CD4-positive, CD25-positive, alpha-beta regulatory T cell (primary cell): ENCODE measurements at regions not wholly inside any gene's neighbourhood (a gene's known extent, or its start where the extent isn't known, plus 50 kb on each side); places are given as distances from the start of the nearest gene placed in this dataset.

Experiments used
- ATAC-seq, 2 donors: fragments of 150-1000 bp; cut with Tn5 transposase; one replicate each; pipeline ENCODE4 v1.10.0; 2021; ENCODE audit warnings: low read depth in 2 of 2, moderate number of reproducible peaks in 2 of 2, moderate library complexity in 1 of 2
- DNase-seq, 3 donors: peaks; one replicate each; pipeline versions ENCODE4 v3.0.0 to v3.0.0-alpha.2; 2012 to 2022; ENCODE audit warnings: mixed read lengths in 1 of 3
- H3K27ac ChIP-seq: one replicate; pipeline ENCODE4 v1.7.0; 2013; ENCODE audit warnings: mild to moderate bottlenecking, low read length; ENCODE audit not compliant: insufficient read depth, poor library complexity, severe bottlenecking
- H3K27me3 ChIP-seq: one replicate; pipeline ENCODE4 v1.7.0; 2013; ENCODE audit warnings: low read length; ENCODE audit not compliant: control insufficient read depth, insufficient read depth
- H3K36me3 ChIP-seq: one replicate; pipeline ENCODE4 v1.7.0; 2013; ENCODE audit warnings: mild to moderate bottlenecking, low read length, moderate library complexity; ENCODE audit not compliant: control insufficient read depth, insufficient read depth
- H3K4me1 ChIP-seq: 2 replicates; pipeline ENCODE4 v1.7.0; 2013; ENCODE audit warnings: mild to moderate bottlenecking, low read length; ENCODE audit not compliant: insufficient read depth, control insufficient read depth, poor library complexity, severe bottlenecking
- H3K4me3 ChIP-seq: one replicate; pipeline ENCODE4 v1.7.0; 2013; ENCODE audit warnings: low read depth, mild to moderate bottlenecking, low read length, moderate library complexity
- H3K9me3 ChIP-seq, 2 experiments: 1 replicate in 1 of 2; 2 replicates in 1 of 2; pipeline ENCODE4 v1.7.0; 2013; ENCODE audit warnings: low read length in 2 of 2, mild to moderate bottlenecking in 1 of 2, moderate library complexity in 1 of 2; ENCODE audit not compliant: control insufficient read depth in 2 of 2
- H3K27ac Mint-ChIP-seq, 3 donors: one replicate each; pipeline ENCODE4 v1.8.0; 2020 to 2022; ENCODE audit warnings: mild to moderate bottlenecking in 3 of 3, mixed read lengths in 3 of 3, moderate library complexity in 2 of 3
- H3K27me3 Mint-ChIP-seq: one replicate; pipeline ENCODE4 v1.8.0; 2022; ENCODE audit warnings: mild to moderate bottlenecking, mixed read lengths
- H3K36me3 Mint-ChIP-seq: one replicate; pipeline ENCODE4 v1.8.0; 2020; ENCODE audit warnings: mixed read lengths
- H3K4me1 Mint-ChIP-seq, 4 donors: one replicate each; pipeline ENCODE4 v1.8.0; 2020 to 2022; ENCODE audit warnings: mixed read lengths in 4 of 4, mild to moderate bottlenecking in 1 of 4
- H3K4me3 Mint-ChIP-seq, 4 donors: one replicate each; pipeline ENCODE4 v1.8.0; 2020 to 2022; ENCODE audit warnings: mild to moderate bottlenecking in 4 of 4, mixed read lengths in 4 of 4, moderate library complexity in 3 of 4
- H3K9me3 Mint-ChIP-seq, 7 donors: one replicate each; pipeline ENCODE4 v1.8.0; 2020 to 2022; ENCODE audit warnings: mixed read lengths in 7 of 7, mild to moderate bottlenecking in 3 of 7, moderate library complexity in 2 of 7

DNA sequence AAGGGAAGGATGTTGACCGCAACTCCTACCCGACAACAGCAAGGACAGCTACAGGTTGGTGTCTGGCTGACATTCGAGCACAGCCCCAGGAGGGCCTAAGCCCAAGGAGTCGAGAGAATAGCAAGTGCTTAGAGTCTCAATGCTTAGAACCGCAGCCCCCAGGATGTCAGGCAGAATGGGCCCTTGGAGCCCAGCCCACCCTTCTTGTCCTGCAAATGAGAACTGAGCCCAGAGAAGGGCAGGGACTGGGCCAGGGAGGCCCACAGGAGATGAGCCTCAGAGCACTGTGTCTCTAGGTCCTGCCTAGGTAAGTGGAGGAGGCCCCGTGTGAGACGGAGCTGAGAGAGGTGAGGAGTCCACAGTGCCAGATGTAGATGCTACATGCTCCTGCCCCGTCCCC is 173.3 kb upstream of the ZMIZ1 start:
- Mint-ChIP-seq H3K27ac (no peak overlapping the region), H3K9me3 (peaks cover 0 to 1% (median 0%) of the 10 kb centered on the region in 7 donors), H3K4me1 (peaks cover 0 to 2% (median 0%) of the 10 kb centered on the region in 4 donors), H3K36me3 (no peaks in the 10 kb centered on the region), H3K4me3 (no peak overlapping the region), H3K27me3 (peaks cover 13% of the 10 kb centered on the region)
- Histone ChIP-seq H3K27me3 (no peaks in the 10 kb centered on the region), H3K9me3 (no peaks in the 10 kb centered on the region), H3K36me3 (no peaks in the 10 kb centered on the region), H3K27ac (no peak overlapping the region), H3K4me1 (no peaks in the 10 kb centered on the region), H3K4me3 (no peak overlapping the region)
- DNase-seq (no peak), ATAC-seq (no peak)

- no peak overlapping the region for H3K4me3 Mint-ChIP-seq
- H3K27ac ChIP-seq: no peak overlapping the region
- H3K9me3 Mint-ChIP-seq: peaks cover 0 to 1% (median 0%) of the 10 kb centered on the region in 7 donors
- H3K4me1 ChIP-seq: no peaks in the 10 kb centered on the region
- H3K27me3 Mint-ChIP-seq: peaks cover 11% of the 10 kb centered on the region
- H3K4me1 Mint-ChIP-seq: peaks cover 0 to 2% (median 0%) of the 10 kb centered on the region in 4 donors
- ATAC-seq (no peak), DNase-seq (no peak)
- H3K27me3 ChIP-seq: no peaks in the 10 kb centered on the region
- no peaks in the 10 kb centered on the region for H3K36me3 Mint-ChIP-seq
- peak overlapping the region in 1 of 3 donors; percentile 18 for H3K27ac Mint-ChIP-seq
- H3K9me3 ChIP-seq: no peaks in the 10 kb centered on the region
- no peaks in the 10 kb centered on the region for H3K36me3 ChIP-seq
- H3K4me3 ChIP-seq: no peak overlapping the region
Observed at GRCh38 chr10:78896159-78896928, 172.4 kb upstream of the ZMIZ1 start.

DNA sequence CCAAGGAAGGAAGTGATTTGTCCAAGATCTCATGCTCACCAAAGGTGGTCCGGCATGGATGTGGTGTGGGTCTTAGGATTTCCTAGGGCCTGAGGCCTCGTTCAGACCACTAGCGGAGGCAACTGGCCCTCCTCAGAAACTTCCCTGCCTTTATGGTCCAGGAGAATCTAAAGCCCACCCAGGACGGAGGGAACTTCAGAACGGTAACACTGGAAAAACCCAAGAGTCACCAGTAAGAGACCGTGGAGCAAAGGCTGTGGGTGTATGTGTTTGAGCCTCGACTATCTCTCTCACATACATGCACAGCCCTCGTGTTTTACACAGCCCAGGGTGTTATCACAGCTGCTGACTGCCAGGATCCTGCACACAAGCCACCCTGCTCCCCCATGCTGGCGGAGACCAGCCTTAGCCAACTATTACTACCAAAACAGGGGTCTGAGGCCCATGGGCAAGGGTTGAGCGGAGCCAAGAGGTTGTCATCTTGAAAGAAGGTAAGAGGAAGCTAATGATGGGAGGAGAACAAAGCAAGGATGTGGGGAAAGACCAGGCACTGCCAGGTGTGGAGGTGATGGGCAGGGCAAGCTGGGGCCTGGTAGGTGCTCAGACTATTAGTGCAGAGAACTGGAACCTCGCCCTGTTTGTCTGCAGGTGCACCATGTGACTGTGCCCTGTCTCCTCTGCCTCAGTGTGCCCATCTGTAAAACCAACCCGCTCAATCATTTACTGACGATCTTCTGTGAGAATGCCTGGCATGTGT is 170.2 kb upstream of the ZMIZ1 start:
- Histone ChIP-seq H3K9me3 (no peaks in the 10 kb centered on the region), H3K27ac (no peak overlapping the region), H3K4me3 (no peak overlapping the region), H3K27me3 (no peaks in the 10 kb centered on the region), H3K4me1 (no peaks in the 10 kb centered on the region), H3K36me3 (no peaks in the 10 kb centered on the region)
- H3K4me1 Mint-ChIP-seq: no peaks in the 10 kb centered on the region
- peaks cover 0 to 1% (median 0%) of the 10 kb centered on the region in 7 donors for H3K9me3 Mint-ChIP-seq
- no peak for ATAC-seq
- H3K36me3 Mint-ChIP-seq: no peaks in the 10 kb centered on the region
- DNase-seq: no peak
- H3K27ac Mint-ChIP-seq: no peak overlapping the region
- no peak overlapping the region for H3K4me3 Mint-ChIP-seq
- peaks cover 7% of the 10 kb centered on the region for H3K27me3 Mint-ChIP-seq

- ATAC-seq (no peak), DNase-seq (no peak)
- Histone ChIP-seq H3K36me3 (no peaks in the 10 kb centered on the region), H3K27ac (no peak overlapping the region), H3K9me3 (no peaks in the 10 kb centered on the region), H3K27me3 (no peaks in the 10 kb centered on the region), H3K4me3 (no peak overlapping the region), H3K4me1 (no peaks in the 10 kb centered on the region)
- H3K27me3 Mint-ChIP-seq: peaks cover 7% of the 10 kb centered on the region
- peaks cover 0 to 1% (median 0%) of the 10 kb centered on the region in 4 donors for H3K4me1 Mint-ChIP-seq
- peak overlapping the region in 1 of 3 donors; percentile 30 for H3K27ac Mint-ChIP-seq
- no peak overlapping the region for H3K4me3 Mint-ChIP-seq
- no peaks in the 10 kb centered on the region for H3K36me3 Mint-ChIP-seq
- H3K9me3 Mint-ChIP-seq: peaks cover 0 to 1% (median 0%) of the 10 kb centered on the region in 7 donors
Observed at GRCh38 chr10:78899098-78899754, 169.5 kb upstream of the ZMIZ1 start.

- Mint-ChIP-seq H3K9me3 (peaks cover 0 to 1% (median 0%) of the 10 kb centered on the region in 7 donors), H3K27me3 (peaks cover 7% of the 10 kb centered on the region), H3K4me1 (peaks cover 0 to 1% (median 0%) of the 10 kb centered on the region in 4 donors), H3K4me3 (no peak overlapping the region), H3K36me3 (no peaks in the 10 kb centered on the region), H3K27ac (peak overlapping the region in 1 of 3 donors; percentile 30)
- H3K27ac ChIP-seq: no peak overlapping the region
- no peaks in the 10 kb centered on the region for H3K27me3 ChIP-seq
- H3K36me3 ChIP-seq: no peaks in the 10 kb centered on the region
- no peaks in the 10 kb centered on the region for H3K4me1 ChIP-seq
- DNase-seq (no peak), ATAC-seq (no peak)
- H3K9me3 ChIP-seq: no peaks in the 10 kb centered on the region
- H3K4me3 ChIP-seq: no peak overlapping the region
Observed at GRCh38 chr10:78899996-78900714, 168.6 kb upstream of the ZMIZ1 start.

- H3K27me3 ChIP-seq: no peaks in the 10 kb centered on the region
- Mint-ChIP-seq H3K9me3 (no peaks in the 10 kb centered on the region), H3K4me1 (peaks cover 0 to 1% (median 0%) of the 10 kb centered on the region in 4 donors)
Observed at GRCh38 chr10:78900715-78901430, 167.9 kb upstream of the ZMIZ1 start.

GRCh38 chr10:78901694-78902093 is 167.1 kb upstream of the ZMIZ1 start:
- H3K27me3 ChIP-seq: no peaks in the 10 kb centered on the region
- Mint-ChIP-seq H3K9me3 (no peaks in the 10 kb centered on the region), H3K4me1 (peaks cover 0 to 1% (median 0%) of the 10 kb centered on the region in 4 donors), H3K36me3 (no peaks in the 10 kb centered on the region), H3K27me3 (peaks cover 4% of the 10 kb centered on the region), H3K4me3 (no peak overlapping the region), H3K27ac (no peak overlapping the region)
- no peaks in the 10 kb centered on the region for H3K9me3 ChIP-seq
- no peak overlapping the region for H3K27ac ChIP-seq
- DNase-seq (no peak), ATAC-seq (no peak)
- H3K4me3 ChIP-seq: no peak overlapping the region
- H3K4me1 ChIP-seq: no peaks in the 10 kb centered on the region
- H3K36me3 ChIP-seq: no peaks in the 10 kb centered on the region

More at GRCh38 chr10:78900715-78901430, 167.9 kb upstream of the ZMIZ1 start:
- H3K4me3 ChIP-seq: no peak overlapping the region
- Mint-ChIP-seq H3K27ac (no peak overlapping the region), H3K36me3 (no peaks in the 10 kb centered on the region), H3K4me3 (no peak overlapping the region), H3K27me3 (peaks cover 7% of the 10 kb centered on the region)
- ATAC-seq (no peak), DNase-seq (no peak)
- no peaks in the 10 kb centered on the region for H3K9me3 ChIP-seq
- H3K27ac ChIP-seq: no peak overlapping the region
- H3K4me1 ChIP-seq: no peaks in the 10 kb centered on the region
- H3K36me3 ChIP-seq: no peaks in the 10 kb centered on the region
